ENCODE measurements at regions not wholly inside any gene's neighbourhood (a gene's known extent, or its start where the extent isn't known, plus 50 kb on each side); places are given as distances from the start of the nearest gene placed in this dataset.

GRCh38 chr19:34109596-34109995, 62.7 kb upstream of the LSM14A start:
- no peak overlapping the region for H2AK5ac ChIP-seq (ENCODE audit: insufficient read length, low read length)
- H3K23me2 ChIP-seq (ENCODE audit: insufficient read length, low read depth, low read length, poor library complexity, severe bottlenecking) = no peaks in the 10 kb centered on the region
- H3K27me3 Mint-ChIP-seq (ENCODE audit: low read depth) = no peaks in the 10 kb centered on the region
- H3K56ac ChIP-seq (ENCODE audit: insufficient read length, low read depth, low read length) = no peak overlapping the region
- no CpG with 5 or more reads among the region's 3 CpGs for WGBS (ENCODE audit: extremely low coverage, insufficient read length, low lambda C conversion rate)
- no peak overlapping the region for H3K23ac ChIP-seq (ENCODE audit: insufficient read length, low read depth, low read length)
- H3K4me2 ChIP-seq (ENCODE audit: insufficient read depth, insufficient read length, low read length) = no peak overlapping the region
- no peaks in the 10 kb centered on the region for H4K20me1 ChIP-seq (ENCODE audit: control insufficient read depth, insufficient read depth, insufficient read length)
- H3K79me2 ChIP-seq (ENCODE audit: insufficient read depth, low read length) = no peaks in the 10 kb centered on the region
- no peak overlapping the region for H4K8ac ChIP-seq (replicated peaks; ENCODE audit: insufficient read length, low read depth, low read length)
- no peaks in the 10 kb centered on the region for H3K27me3 ChIP-seq (ENCODE audit: insufficient read depth, low read length)
- no peak overlapping the region for H3K27ac ChIP-seq (ENCODE audit: insufficient read length, low read depth, low read length)
- H3K9ac ChIP-seq (ENCODE audit: extremely low read depth, insufficient read length, low read length) = no peak overlapping the region
- H3K4me3 Mint-ChIP-seq = no peak overlapping the region
- H4K5ac ChIP-seq (ENCODE audit: insufficient read length, low read depth, low read length) = no peak overlapping the region
- no peak for DNase-seq
- no peak overlapping the region for H3T11ph ChIP-seq (ENCODE audit: low read length)
- H3K9me3 ChIP-seq (ENCODE audit: control insufficient read depth, low read depth, low read length) = no peaks in the 10 kb centered on the region
- no peaks in the 10 kb centered on the region for H3K36me3 Mint-ChIP-seq (ENCODE audit: insufficient read depth in 1 of 3, low read depth in 3 of 3)
- no peak overlapping the region for H3K27ac Mint-ChIP-seq
- H3K4me1 ChIP-seq (ENCODE audit: insufficient read depth, low read length) = no peaks in the 10 kb centered on the region
- no peak for TF ChIP-seq CTCF (conservative IDR thresholded peaks at IDR 0.05)
- H2AFZ ChIP-seq (ENCODE audit: low read length) = no peak overlapping the region
- no peak overlapping the region for H3K18ac ChIP-seq (ENCODE audit: insufficient read length, low read depth, low read length)
- no peaks in the 10 kb centered on the region for H3K79me1 ChIP-seq (ENCODE audit: insufficient read depth, low read depth, low read length, poor library complexity, severe bottlenecking)
- no peak overlapping the region for H3K4ac ChIP-seq (ENCODE audit: low read depth, low read length)
- H2BK120ac ChIP-seq (ENCODE audit: low read depth, low read length, poor library complexity, severe bottlenecking) = no peak overlapping the region
- H3K9me3 Mint-ChIP-seq = no peaks in the 10 kb centered on the region
- H2BK12ac ChIP-seq (ENCODE audit: insufficient read length, low read depth, low read length) = no peak overlapping the region
- no peak overlapping the region for H2BK15ac ChIP-seq (ENCODE audit: low read depth, low read length)
- H2BK20ac ChIP-seq (ENCODE audit: low read depth, low read length, poor library complexity, severe bottlenecking) = no peak overlapping the region
- H3K4me1 Mint-ChIP-seq = no peaks in the 10 kb centered on the region; a peak in 1 of 4 replicates
- no peak overlapping the region for H4K91ac ChIP-seq (ENCODE audit: insufficient read length, low read depth, low read length)
- no peak overlapping the region for H3K14ac ChIP-seq (ENCODE audit: insufficient read depth, low read length)
- no peak overlapping the region for H2BK5ac ChIP-seq (ENCODE audit: insufficient read length, low read length)

All from H9 (cell line).